ENCODE measurements at regions not wholly inside any gene's neighbourhood (a gene's known extent, or its start where the extent isn't known, plus 50 kb on each side); places are given as distances from the start of the nearest gene placed in this dataset.

DNA sequence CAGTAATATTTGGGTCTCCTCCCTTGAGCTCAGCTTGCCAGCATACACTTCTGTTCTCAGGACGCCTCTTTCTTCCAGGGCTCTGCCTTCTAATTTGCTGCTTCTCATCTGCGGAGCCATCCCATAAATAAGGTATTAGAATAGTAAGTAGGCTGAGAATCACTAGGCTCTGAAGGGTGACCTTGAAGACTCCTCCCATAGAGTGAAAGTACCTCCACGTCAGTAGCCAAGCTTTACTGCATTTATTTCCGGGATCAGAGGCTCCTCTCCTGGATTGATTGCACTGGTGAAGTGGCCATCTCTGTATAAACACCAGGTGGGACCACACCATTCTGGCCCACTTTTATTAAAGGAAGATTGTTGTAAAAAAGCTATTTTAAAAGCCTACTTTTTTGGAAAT is 315.5 kb downstream of the FAT3 start:
- Mint-ChIP-seq H3K4me1 (no peaks in the 10 kb centered on the region), H3K27ac (no peak overlapping the region), H3K27me3 (no peaks in the 10 kb centered on the region), H3K9me3 (no peaks in the 10 kb centered on the region), H3K4me3 (no peak overlapping the region)
- no peak for DNase-seq
- ATAC-seq, result no peak

- Mint-ChIP-seq H3K27me3 (no peaks in the 10 kb centered on the region), H3K4me3 (no peak overlapping the region)
- no peak for ATAC-seq
Observed at GRCh38 chr11:92545906-92546471, 321.4 kb downstream of the FAT3 start.

GRCh38 chr11:92546603-92547002 is 322.0 kb downstream of the FAT3 start:
- ATAC-seq (no peak), DNase-seq (no peak)
- no peak overlapping the region for H3K27ac Mint-ChIP-seq
- no peak overlapping the region for H3K4me3 Mint-ChIP-seq
- H3K4me1 Mint-ChIP-seq, result no peaks in the 10 kb centered on the region
- no peaks in the 10 kb centered on the region for H3K9me3 Mint-ChIP-seq
- no peaks in the 10 kb centered on the region for H3K27me3 Mint-ChIP-seq

More at GRCh38 chr11:92545906-92546471, 321.4 kb downstream of the FAT3 start:
- Mint-ChIP-seq H3K9me3 (no peaks in the 10 kb centered on the region), H3K4me1 (no peaks in the 10 kb centered on the region), H3K27ac (no peak overlapping the region)
- no peak for DNase-seq

- no peak overlapping the region for H3K27ac Mint-ChIP-seq
- no peaks in the 10 kb centered on the region for H3K27me3 Mint-ChIP-seq
- no peaks in the 10 kb centered on the region for H3K9me3 Mint-ChIP-seq
- H3K4me1 Mint-ChIP-seq, result no peaks in the 10 kb centered on the region
- DNase-seq (no peak), ATAC-seq (no peak)
- no peak overlapping the region for H3K4me3 Mint-ChIP-seq
Observed at GRCh38 chr11:92550411-92550810, 325.8 kb downstream of the FAT3 start.

GRCh38 chr11:92550871-92551270 is 326.3 kb downstream of the FAT3 start:
- ATAC-seq, result no peak
- no peaks in the 10 kb centered on the region for H3K4me1 Mint-ChIP-seq
- H3K4me3 Mint-ChIP-seq, result no peak overlapping the region
- no peak overlapping the region for H3K27ac Mint-ChIP-seq
- H3K27me3 Mint-ChIP-seq, result no peaks in the 10 kb centered on the region
- H3K9me3 Mint-ChIP-seq, result no peaks in the 10 kb centered on the region
- DNase-seq, result no peak

- no peaks in the 10 kb centered on the region for H3K27me3 Mint-ChIP-seq
- DNase-seq, result no peak
Observed at GRCh38 chr11:92552942-92553341, 328.3 kb downstream of the FAT3 start.

DNA sequence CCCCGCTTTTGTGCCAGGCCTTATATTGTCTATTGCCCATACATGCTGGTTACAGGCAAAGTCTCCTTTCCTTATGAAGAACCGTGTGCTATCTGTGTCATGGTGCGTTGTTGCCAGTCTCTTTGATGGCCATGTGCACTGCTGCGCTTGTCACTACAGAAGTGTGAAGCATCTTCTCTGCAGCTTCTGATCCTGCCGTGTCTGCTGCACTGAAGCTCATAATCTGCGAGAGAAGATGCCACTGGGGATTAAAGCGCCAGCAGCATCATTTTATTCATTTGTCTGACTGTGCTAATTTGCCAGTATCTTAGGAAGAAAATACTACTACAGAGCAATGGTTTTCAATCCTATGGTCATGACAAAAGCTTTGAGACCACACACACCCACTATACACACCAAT is 330.1 kb downstream of the FAT3 start:
- Mint-ChIP-seq H3K4me1 (no peaks in the 10 kb centered on the region), H3K4me3 (no peak overlapping the region), H3K27ac (no peak overlapping the region), H3K9me3 (peaks cover 0 to 12% of the 10 kb centered on the region in 2 donors), H3K27me3 (no peaks in the 10 kb centered on the region)
- ATAC-seq (no peak), DNase-seq (no peak)

More at GRCh38 chr11:92552942-92553341, 328.3 kb downstream of the FAT3 start:
- ATAC-seq, result no peak
- Mint-ChIP-seq H3K4me1 (no peaks in the 10 kb centered on the region), H3K27ac (no peak overlapping the region), H3K9me3 (peaks cover 0 to 12% of the 10 kb centered on the region in 2 donors), H3K4me3 (no peak overlapping the region)

- no peak for DNase-seq
- Mint-ChIP-seq H3K4me3 (no peak overlapping the region), H3K9me3 (peaks cover 0 to 12% of the 10 kb centered on the region in 2 donors), H3K27ac (no peak overlapping the region), H3K27me3 (no peaks in the 10 kb centered on the region), H3K4me1 (no peaks in the 10 kb centered on the region)
- ATAC-seq, result no peak
Observed at GRCh38 chr11:92556431-92556830, 331.8 kb downstream of the FAT3 start.

GRCh38 chr11:92557879-92558278 is 333.3 kb downstream of the FAT3 start:
- DNase-seq (no peak), ATAC-seq (no peak)
- no peak overlapping the region for H3K4me3 Mint-ChIP-seq
- no peaks in the 10 kb centered on the region for H3K4me1 Mint-ChIP-seq
- H3K9me3 Mint-ChIP-seq, result peaks cover 0 to 12% of the 10 kb centered on the region in 2 donors
- no peaks in the 10 kb centered on the region for H3K27me3 Mint-ChIP-seq
- H3K27ac Mint-ChIP-seq, result no peak overlapping the region

DNA sequence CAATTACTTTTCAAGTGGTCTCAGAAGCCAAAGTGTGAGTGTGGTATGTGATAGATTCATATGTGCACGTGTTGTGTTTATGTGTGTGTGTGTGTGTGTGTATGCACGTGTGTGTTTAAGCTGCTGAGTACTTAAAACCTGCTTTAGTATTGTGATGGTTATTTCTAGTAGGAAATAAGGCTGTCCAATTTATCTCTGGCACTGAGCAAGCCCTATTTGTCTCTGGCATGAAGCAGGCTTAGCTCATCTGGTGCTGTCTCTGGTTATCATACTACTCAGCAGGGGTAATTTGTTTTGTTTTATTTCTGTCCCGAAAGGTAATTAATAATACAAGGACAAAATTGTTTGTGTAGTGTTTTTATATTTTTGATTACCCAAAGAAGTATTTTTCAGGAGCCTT is 333.7 kb downstream of the FAT3 start:
- Mint-ChIP-seq H3K27ac (no peak overlapping the region), H3K27me3 (no peaks in the 10 kb centered on the region), H3K9me3 (peaks cover 0 to 12% of the 10 kb centered on the region in 2 donors), H3K4me1 (no peaks in the 10 kb centered on the region), H3K4me3 (no peak overlapping the region)
- no peak for DNase-seq
- no peak for ATAC-seq

DNA sequence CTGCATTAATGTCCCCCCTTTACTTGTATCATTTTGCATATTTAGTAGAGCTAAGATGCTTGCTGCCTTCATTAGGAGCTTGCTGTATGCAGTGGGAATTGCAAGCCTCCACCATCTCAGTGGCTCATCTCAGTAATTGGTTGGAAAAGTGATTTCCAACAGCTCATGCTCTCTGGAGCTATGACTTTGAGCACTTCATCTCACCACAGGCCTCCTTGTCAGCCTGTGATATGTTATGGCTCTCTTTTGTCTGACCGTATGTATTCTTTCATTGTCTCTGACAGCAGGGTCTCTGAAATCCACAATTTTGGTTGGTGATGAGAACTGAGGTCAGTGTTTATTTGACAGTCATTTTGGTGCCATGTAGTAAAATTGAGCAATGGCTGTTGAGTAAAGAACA is 345.1 kb downstream of the FAT3 start:
- no peak overlapping the region for H3K27ac Mint-ChIP-seq
- no peaks in the 10 kb centered on the region for H3K4me1 Mint-ChIP-seq
- ATAC-seq, result no peak
- DNase-seq, result no peak
- H3K27me3 Mint-ChIP-seq, result no peaks in the 10 kb centered on the region
- no peaks in the 10 kb centered on the region for H3K9me3 Mint-ChIP-seq
- H3K4me3 Mint-ChIP-seq, result no peak overlapping the region

- no peaks in the 10 kb centered on the region for H3K27me3 Mint-ChIP-seq
- no peak for ATAC-seq
- H3K4me3 Mint-ChIP-seq, result no peak overlapping the region
- H3K27ac Mint-ChIP-seq, result no peak overlapping the region
- no peaks in the 10 kb centered on the region for H3K4me1 Mint-ChIP-seq
- DNase-seq, result no peak
- no peaks in the 10 kb centered on the region for H3K9me3 Mint-ChIP-seq
Observed at GRCh38 chr11:92572559-92572958, 347.9 kb downstream of the FAT3 start.

- no peaks in the 10 kb centered on the region for H3K9me3 Mint-ChIP-seq
- H3K27me3 Mint-ChIP-seq, result no peaks in the 10 kb centered on the region
- ATAC-seq, result no peak
- no peak overlapping the region for H3K4me3 Mint-ChIP-seq
- no peaks in the 10 kb centered on the region for H3K4me1 Mint-ChIP-seq
- no peak overlapping the region for H3K27ac Mint-ChIP-seq
- no peak for DNase-seq
Observed at GRCh38 chr11:92576315-92576714, 351.7 kb downstream of the FAT3 start.

- no peak for ATAC-seq
- Mint-ChIP-seq H3K27ac (no peak overlapping the region), H3K9me3 (no peaks in the 10 kb centered on the region), H3K4me3 (no peak overlapping the region), H3K4me1 (no peaks in the 10 kb centered on the region), H3K27me3 (no peaks in the 10 kb centered on the region)
- DNase-seq, result no peak
Observed at GRCh38 chr11:92580908-92581307, 356.3 kb downstream of the FAT3 start.

DNA sequence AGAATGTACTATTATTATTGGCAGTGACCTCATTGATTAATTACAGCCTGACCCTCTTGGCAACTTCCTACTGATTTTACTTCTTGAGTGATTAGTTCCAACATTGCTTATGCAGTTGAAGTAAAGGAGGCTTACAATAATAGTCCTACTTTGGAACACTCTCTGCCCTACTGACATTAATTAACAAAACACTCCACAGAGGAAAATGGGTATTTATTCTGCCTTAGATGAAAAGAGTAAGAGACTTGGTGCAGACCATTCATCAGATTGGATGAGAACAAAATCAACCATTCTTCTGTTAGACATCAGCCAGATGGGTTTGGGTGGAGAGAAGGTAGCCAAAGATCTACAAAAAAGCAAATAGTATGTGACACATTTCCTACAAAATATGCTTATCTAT is 363.8 kb downstream of the FAT3 start:
- no peak overlapping the region for H3K27ac Mint-ChIP-seq

DNA sequence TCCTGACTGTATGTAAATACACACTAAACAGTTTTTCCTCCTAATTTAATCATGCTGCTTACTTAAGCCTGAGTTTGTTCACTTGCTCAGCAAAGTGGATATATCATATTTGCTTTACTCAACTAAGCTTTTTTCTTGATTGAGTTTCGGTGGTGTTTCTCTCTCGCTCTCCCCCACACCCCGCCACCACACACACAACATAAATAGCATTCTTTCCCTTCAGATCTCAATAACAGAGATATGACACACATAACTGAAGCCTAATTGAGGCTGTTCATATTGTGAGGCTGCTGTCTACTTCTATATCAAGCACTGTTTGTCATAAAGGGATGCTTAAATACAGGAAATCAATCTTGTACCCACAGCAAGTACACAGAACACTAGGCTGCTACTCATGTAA is 364.9 kb downstream of the FAT3 start:
- ATAC-seq, result no peak
- H3K9me3 Mint-ChIP-seq, result no peaks in the 10 kb centered on the region
- no peak overlapping the region for H3K4me3 Mint-ChIP-seq
- no peaks in the 10 kb centered on the region for H3K4me1 Mint-ChIP-seq
- no peak for DNase-seq
- no peak overlapping the region for H3K27ac Mint-ChIP-seq
- H3K27me3 Mint-ChIP-seq, result no peaks in the 10 kb centered on the region

More for the DNA sequence above, 363.8 kb downstream of the FAT3 start:
- H3K9me3 Mint-ChIP-seq, result no peaks in the 10 kb centered on the region
- no peak for ATAC-seq
- no peak for DNase-seq
- H3K27me3 Mint-ChIP-seq, result no peaks in the 10 kb centered on the region
- H3K4me3 Mint-ChIP-seq, result no peak overlapping the region
- no peaks in the 10 kb centered on the region for H3K4me1 Mint-ChIP-seq

GRCh38 chr11:92591521-92591920 is 366.9 kb downstream of the FAT3 start:
- H3K27me3 Mint-ChIP-seq, result no peaks in the 10 kb centered on the region
- no peak for DNase-seq
- H3K4me1 Mint-ChIP-seq, result no peaks in the 10 kb centered on the region
- no peak overlapping the region for H3K27ac Mint-ChIP-seq
- ATAC-seq, result no peak
- no peak overlapping the region for H3K4me3 Mint-ChIP-seq
- H3K9me3 Mint-ChIP-seq, result no peaks in the 10 kb centered on the region
